ENCODE measurements at regions not wholly inside any gene's neighbourhood (a gene's known extent, or its start where the extent isn't known, plus 50 kb on each side); places are given as distances from the start of the nearest gene placed in this dataset.

GRCh38 chr14:87852107-87852506 lies 140.9 kb downstream of the GALC start:
- TF ChIP-seq EZH2 (IDR thresholded peaks at IDR 0.05; ENCODE audit: borderline replicate concordance, low read depth, low read length, poor library complexity, severe bottlenecking): no peak
- TF ChIP-seq CTCF (conservative IDR thresholded peaks at IDR 0.05; ENCODE audit: low read depth, low read length): no peak
